K562 (cell line): ENCODE measurements at regions not wholly inside any gene's neighbourhood (a gene's known extent, or its start where the extent isn't known, plus 50 kb on each side); places are given as distances from the start of the nearest gene placed in this dataset.

Source experiments
- E2F1 ChIP-seq: sonication (generic); formaldehyde crosslinking; IDR thresholded peaks from 2 replicates; pipeline ENCODE4 v1.8.1; 2023; ENCODE audit warnings: mild to moderate bottlenecking, missing genetic modification reagents, moderate library complexity
- FOSL1 ChIP-seq: fragments of 200-800 bp; sonication (Bioruptor generic); conservative IDR thresholded peaks from 2 replicates; pipeline ENCODE4 v1.6.1; 2016; ENCODE audit warnings: missing genetic modification characterization, missing compliant biosample characterization
- FOXP1 ChIP-seq: sonication (generic); formaldehyde crosslinking; IDR thresholded peaks from 2 replicates; pipeline ENCODE4 v1.8.0; 2022; ENCODE audit warnings: mild to moderate bottlenecking, missing genetic modification reagents
- GATA2 ChIP-seq: sonication (generic); formaldehyde crosslinking; IDR thresholded peaks from 2 replicates; pipeline ENCODE4 v1.4.0; 2020; ENCODE audit warnings: mild to moderate bottlenecking, missing genetic modification reagents
- HMBOX1 ChIP-seq: sonication (generic); IDR thresholded peaks from 2 replicates; pipeline ENCODE4 v1.6.1; 2016
- LCOR ChIP-seq: sonication (generic); formaldehyde crosslinking; IDR thresholded peaks from 2 replicates; pipeline ENCODE4 v1.8.0; 2022; ENCODE audit warnings: mild to moderate bottlenecking, missing genetic modification reagents
- MLX ChIP-seq, 2 experiments: fragments of 450-650 bp in 1 of 2; sonication (generic) in 1 of 2; formaldehyde crosslinking; conservative IDR thresholded peaks; 2 replicates each; pipeline versions ENCODE4 v1.4.0 to v1.8.1; 2020 to 2022; ENCODE audit warnings: mild to moderate bottlenecking in 1 of 2, missing genetic modification reagents in 1 of 2
- PKNOX1 ChIP-seq: fragments of 450-650 bp; IDR thresholded peaks from 2 replicates; pipeline ENCODE4 v1.6.1; 2016
- RNF2 ChIP-seq: sonication (generic); IDR thresholded peaks from 2 replicates; pipeline ENCODE4 v1.6.1; 2016
- SIRT6 ChIP-seq: IDR thresholded peaks from one replicate; pipeline ENCODE4 v1.6.1; 2012; ENCODE audit warnings: low read depth, mild to moderate bottlenecking, control low read depth, inconsistent platforms, low read length, moderate library complexity
- ZNF589 ChIP-seq: fragments of 200-800 bp; sonication (Bioruptor generic); IDR thresholded peaks from 2 replicates; pipeline ENCODE4 v1.6.1; 2016; ENCODE audit warnings: low read depth, missing genetic modification characterization, missing compliant biosample characterization
- ZNF644 ChIP-seq: fragments of 200-800 bp; sonication (Bioruptor generic); IDR thresholded peaks from 2 replicates; pipeline ENCODE4 v1.6.1; 2016; ENCODE audit warnings: low read depth, missing genetic modification characterization, missing compliant biosample characterization

GRCh38 chr1:224518528-224518927, 83.9 kb upstream of the WDR26 start (continued):
- no peak for TF ChIP-seq E2F1
- TF ChIP-seq MLX (CRISPR knock-in tag; conservative IDR thresholded peaks at IDR 0.05), result no peak
- 0 out of 2 replicates have a peak, but pooled peaks have one; percentile 26 for TF ChIP-seq FOXP1 (CRISPR knock-in tag)
- TF ChIP-seq PKNOX1, result peak; percentile 7; the same call in 1 of the 2 replicates
- peak; percentile 45; the same call in 1 of the 2 replicates for TF ChIP-seq GATA2 (CRISPR knock-in tag)
- TF ChIP-seq RNF2, result peak; percentile 30; the same call in 1 of the 2 replicates
- TF ChIP-seq FOSL1 (tag), result peak; percentile 73
- TF ChIP-seq ZNF589 (CRISPR knock-in tag), result no peak
- no peak for TF ChIP-seq ZNF644
- TF ChIP-seq SIRT6, result no peak
- no peak for TF ChIP-seq LCOR (CRISPR knock-in tag)
- peak; percentile 27; the same call in 1 of the 2 replicates for TF ChIP-seq HMBOX1
